Vagina (tissue), 2 donors: ENCODE measurements at regions not wholly inside any gene's neighbourhood (a gene's known extent, or its start where the extent isn't known, plus 50 kb on each side); places are given as distances from the start of the nearest gene placed in this dataset.

Experiments
- DNase-seq, 2 donors: peaks; one replicate each; pipeline ENCODE4 v3.0.0-alpha.2; 2017; ENCODE audit errors: extremely low spot score in 2 of 2
- H3K27ac ChIP-seq: fragments of 200-600 bp; sonication (generic); one replicate; pipeline ENCODE4 v1.5.1; 2019
- H3K27me3 ChIP-seq: fragments of 200-600 bp; sonication (generic); one replicate; pipeline ENCODE4 v1.5.1; 2019
- H3K36me3 ChIP-seq, 2 donors: fragments of 200-600 bp; sonication (generic); one replicate each; pipeline ENCODE4 v1.5.1; 2017 to 2019
- H3K4me1 ChIP-seq: fragments of 200-600 bp; sonication (generic); one replicate; pipeline ENCODE4 v1.5.1; 2019
- H3K4me3 ChIP-seq, 2 donors: fragments of 200-600 bp; sonication (generic); 1 replicate in 1 of 2; 2 replicates in 1 of 2; pipeline ENCODE4 v1.5.1; 2016 to 2019
- H3K9me3 ChIP-seq: fragments of 200-600 bp; sonication (generic); one replicate; pipeline ENCODE4 v1.5.1; 2019
- POLR2A ChIP-seq, 2 donors: fragments of 450-650 bp; IDR thresholded peaks; one replicate each; pipeline ENCODE4 v1.6.1; 2017; ENCODE audit warnings: antibody characterized with exemption in 2 of 2, mild to moderate bottlenecking in 2 of 2, moderate library complexity in 2 of 2
- POLR2AphosphoS5 ChIP-seq, 2 donors: sonication (generic); formaldehyde crosslinking; IDR thresholded peaks; one replicate each; pipeline ENCODE4 v1.9.0; 2017; ENCODE audit warnings: antibody characterized with exemption in 2 of 2, mild to moderate bottlenecking in 2 of 2, low read depth in 1 of 2; ENCODE audit not compliant: insufficient read depth in 1 of 2
- intact Hi-C: fragments of 100-400 bp; cut with DNase I; formaldehyde crosslinking; loops from one replicate; pipeline ENCODE4 v1.15.1; 2023
- TF ChIP-seq, protein P1 (sequence below), 3 experiments: fragments of 450-650 bp in 2 of 3; fragments of 200-600 bp in 1 of 3; sonication (generic) in 1 of 3; IDR thresholded peaks; one replicate each; pipeline ENCODE4 v1.5.1; 2017 to 2019; ENCODE audit warnings: antibody characterized with exemption in 3 of 3, mild to moderate bottlenecking in 2 of 3, moderate library complexity in 2 of 3

DNA sequence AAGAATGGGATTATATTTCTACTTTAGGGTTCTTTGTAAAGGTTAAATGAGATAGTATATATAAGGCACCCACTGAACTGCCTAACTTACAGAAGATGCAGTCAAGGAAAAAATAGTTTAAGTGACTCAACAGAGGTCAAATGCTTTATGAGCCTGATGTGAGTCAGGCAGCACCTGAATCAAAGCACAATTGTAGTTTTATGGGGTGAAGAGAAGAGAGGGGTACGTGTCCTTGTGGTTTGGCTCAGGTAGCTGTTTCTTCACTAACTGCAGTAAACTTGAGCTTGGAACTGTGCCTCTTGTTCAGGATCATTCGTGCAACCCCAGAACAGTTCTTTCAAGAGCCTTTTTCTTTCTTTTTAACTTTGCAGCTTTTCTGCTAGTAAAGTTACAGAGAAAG is 125.2 kb upstream of the SPON1 start:
- Histone ChIP-seq H3K4me3 (no peak overlapping the region), H3K27me3 (no peaks in the 10 kb centered on the region), H3K4me1 (no peaks in the 10 kb centered on the region), H3K27ac (no peak overlapping the region), H3K9me3 (no peaks in the 10 kb centered on the region), H3K36me3 (no peaks in the 10 kb centered on the region)
- intact Hi-C loops, result no loop called here
- peak in 1 of 2 donors; percentile 17 for TF ChIP-seq POLR2AphosphoS5 (IDR thresholded peaks at IDR 0.05; ENCODE audit: insufficient read depth in 1 of 2, low read depth in 1 of 2)
- TF ChIP-seq, protein P1, sequence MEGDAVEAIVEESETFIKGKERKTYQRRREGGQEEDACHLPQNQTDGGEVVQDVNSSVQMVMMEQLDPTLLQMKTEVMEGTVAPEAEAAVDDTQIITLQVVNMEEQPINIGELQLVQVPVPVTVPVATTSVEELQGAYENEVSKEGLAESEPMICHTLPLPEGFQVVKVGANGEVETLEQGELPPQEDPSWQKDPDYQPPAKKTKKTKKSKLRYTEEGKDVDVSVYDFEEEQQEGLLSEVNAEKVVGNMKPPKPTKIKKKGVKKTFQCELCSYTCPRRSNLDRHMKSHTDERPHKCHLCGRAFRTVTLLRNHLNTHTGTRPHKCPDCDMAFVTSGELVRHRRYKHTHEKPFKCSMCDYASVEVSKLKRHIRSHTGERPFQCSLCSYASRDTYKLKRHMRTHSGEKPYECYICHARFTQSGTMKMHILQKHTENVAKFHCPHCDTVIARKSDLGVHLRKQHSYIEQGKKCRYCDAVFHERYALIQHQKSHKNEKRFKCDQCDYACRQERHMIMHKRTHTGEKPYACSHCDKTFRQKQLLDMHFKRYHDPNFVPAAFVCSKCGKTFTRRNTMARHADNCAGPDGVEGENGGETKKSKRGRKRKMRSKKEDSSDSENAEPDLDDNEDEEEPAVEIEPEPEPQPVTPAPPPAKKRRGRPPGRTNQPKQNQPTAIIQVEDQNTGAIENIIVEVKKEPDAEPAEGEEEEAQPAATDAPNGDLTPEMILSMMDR (IDR thresholded peaks at IDR 0.05), result no peak
- DNase-seq, result no peak

- Histone ChIP-seq H3K9me3 (no peaks in the 10 kb centered on the region), H3K36me3 (no peaks in the 10 kb centered on the region), H3K4me1 (no peaks in the 10 kb centered on the region), H3K27ac (no peak overlapping the region), H3K27me3 (no peaks in the 10 kb centered on the region), H3K4me3 (no peak overlapping the region)
- TF ChIP-seq POLR2AphosphoS5 (IDR thresholded peaks at IDR 0.05; ENCODE audit: insufficient read depth in 1 of 2, low read depth in 1 of 2) (no peak), POLR2A (IDR thresholded peaks at IDR 0.05) (no peak)
- TF ChIP-seq, protein P1 (IDR thresholded peaks at IDR 0.05), result no peak
- intact Hi-C loops, result no loop called here
- no peak for DNase-seq
Measured at GRCh38 chr11:13841393-13841792, 121.1 kb upstream of the SPON1 start.

- Histone ChIP-seq H3K4me1 (no peaks in the 10 kb centered on the region), H3K27me3 (no peaks in the 10 kb centered on the region), H3K36me3 (no peaks in the 10 kb centered on the region), H3K9me3 (no peaks in the 10 kb centered on the region), H3K4me3 (no peak overlapping the region), H3K27ac (no peak overlapping the region)
- no peak for DNase-seq
- TF ChIP-seq POLR2AphosphoS5 (IDR thresholded peaks at IDR 0.05; ENCODE audit: insufficient read depth in 1 of 2, low read depth in 1 of 2), result no peak
- no peak for TF ChIP-seq POLR2A (IDR thresholded peaks at IDR 0.05)
- TF ChIP-seq, protein P1 (IDR thresholded peaks at IDR 0.05), result no peak
- intact Hi-C loops, result no loop called here
Measured at GRCh38 chr11:13848031-13848430, 114.5 kb upstream of the SPON1 start.

GRCh38 chr11:13850231-13851005 is 112.1 kb upstream of the SPON1 start:
- Histone ChIP-seq H3K4me1 (no peaks in the 10 kb centered on the region), H3K9me3 (no peaks in the 10 kb centered on the region), H3K36me3 (no peaks in the 10 kb centered on the region), H3K27ac (no peak overlapping the region), H3K27me3 (no peaks in the 10 kb centered on the region), H3K4me3 (no peak overlapping the region)
- TF ChIP-seq POLR2A (IDR thresholded peaks at IDR 0.05) (no peak), POLR2AphosphoS5 (IDR thresholded peaks at IDR 0.05; ENCODE audit: insufficient read depth in 1 of 2, low read depth in 1 of 2) (no peak)
- TF ChIP-seq, protein P1 (IDR thresholded peaks at IDR 0.05), result no peak
- no peak for DNase-seq
- intact Hi-C loops, result no loop called here

- Histone ChIP-seq H3K36me3 (no peaks in the 10 kb centered on the region), H3K4me3 (no peak overlapping the region), H3K27ac (no peak overlapping the region), H3K27me3 (no peaks in the 10 kb centered on the region), H3K9me3 (no peaks in the 10 kb centered on the region), H3K4me1 (no peaks in the 10 kb centered on the region)
- intact Hi-C loops, result no loop called here
- TF ChIP-seq, protein P1 (IDR thresholded peaks at IDR 0.05), result no peak
- TF ChIP-seq POLR2AphosphoS5 (IDR thresholded peaks at IDR 0.05; ENCODE audit: insufficient read depth in 1 of 2, low read depth in 1 of 2) (no peak), POLR2A (IDR thresholded peaks at IDR 0.05) (no peak)
- DNase-seq, result no peak
Measured at GRCh38 chr11:13851691-13852090, 110.8 kb upstream of the SPON1 start.
